HFF-Myc (cell line): ENCODE measurements at regions not wholly inside any gene's neighbourhood (a gene's known extent, or its start where the extent isn't known, plus 50 kb on each side); places are given as distances from the start of the nearest gene placed in this dataset.
"Not testable (repeated sequence)": the region's sequence is repeated elsewhere in the genome, so short reads cannot be mapped to it uniquely, and the experiment has no call there.

Experiments
- DNase-seq: peaks from one replicate; pipeline ENCODE4 v3.0.0-alpha.2; 2011; ENCODE audit warnings: low read depth; ENCODE audit errors: extremely low read depth
- H3K4me3 ChIP-seq: replicated peaks from 2 replicates; pipeline ENCODE4 v1.5.1; 2011; ENCODE audit warnings: low read depth, mild to moderate bottlenecking, control low read depth, low read length
- CTCF ChIP-seq: IDR thresholded peaks from 2 replicates; pipeline ENCODE4 v1.5.1; 2012; ENCODE audit warnings: mild to moderate bottlenecking, low read depth, low read length, control low read depth; ENCODE audit errors: missing control alignments

- no peak for DNase-seq
- no peak overlapping the region for H3K4me3 ChIP-seq
- TF ChIP-seq CTCF: no peak
Observed at GRCh38 chr14:44613061-44613712, 106.1 kb upstream of the FSCB start.

- no peak overlapping the region for H3K4me3 ChIP-seq
- TF ChIP-seq CTCF: no peak
- DNase-seq: no peak
Observed at GRCh38 chr14:44612002-44612401, 104.9 kb upstream of the FSCB start.

- H3K4me3 ChIP-seq: no peak overlapping the region
- no peak for TF ChIP-seq CTCF
- no peak for DNase-seq
Observed at GRCh38 chr14:44609876-44610510, 102.9 kb upstream of the FSCB start.

GRCh38 chr14:44609201-44609600 is 102.1 kb upstream of the FSCB start:
- no peak for DNase-seq
- TF ChIP-seq CTCF: no peak
- H3K4me3 ChIP-seq: no peak overlapping the region

- TF ChIP-seq CTCF: no peak
- H3K4me3 ChIP-seq: no peak overlapping the region
- DNase-seq: no peak
Observed at GRCh38 chr14:44607701-44608100, 100.6 kb upstream of the FSCB start.

- no peak for TF ChIP-seq CTCF
- H3K4me3 ChIP-seq: no peak overlapping the region
- no peak for DNase-seq
Observed at GRCh38 chr14:44606576-44606975, 99.5 kb upstream of the FSCB start.

GRCh38 chr14:44601266-44601665 is 94.2 kb upstream of the FSCB start:
- H3K4me3 ChIP-seq, DNase-seq: not testable (repeated sequence)
